Calu3 (cell line): ENCODE measurements at regions not wholly inside any gene's neighbourhood (a gene's known extent, or its start where the extent isn't known, plus 50 kb on each side); places are given as distances from the start of the nearest gene placed in this dataset.

Source experiments
- BruUV-seq: library from RNA; stranded (reverse); fragments of 400-500 nt; replicated peaks from 2 replicates; lab custom pipeline; 2021; lab: Mats Ljungman, UMichigan
- CTCF ChIA-PET: fragments of 300-600 bp; sonication (Branson Sonifier 250); formaldehyde crosslinking; loops from one replicate; lab custom pipeline; 2022; ENCODE audit warnings: antibody characterized with exemption; lab: Charles Lee
- DNase-seq: peaks from one replicate; pipeline ENCODE4 v3.0.0; 2022
- H3K27ac Mint-ChIP-seq: one replicate; pipeline ENCODE4 v1.8.0; 2022; ENCODE audit warnings: mixed read lengths; ENCODE audit not compliant: unreplicated experiment
- H3K27me3 Mint-ChIP-seq: one replicate; pipeline ENCODE4 v1.8.0; 2022; ENCODE audit warnings: mixed read lengths; ENCODE audit not compliant: unreplicated experiment
- H3K36me3 Mint-ChIP-seq: one replicate; pipeline ENCODE4 v1.8.0; 2022; ENCODE audit warnings: mild to moderate bottlenecking, moderate library complexity, mixed read lengths; ENCODE audit not compliant: insufficient read depth, unreplicated experiment
- H3K4me1 Mint-ChIP-seq: one replicate; pipeline ENCODE4 v1.8.0; 2022; ENCODE audit warnings: mild to moderate bottlenecking, low read depth, mixed read lengths; ENCODE audit not compliant: unreplicated experiment
- H3K4me3 Mint-ChIP-seq: one replicate; pipeline ENCODE4 v1.8.0; 2022; ENCODE audit warnings: mild to moderate bottlenecking, low read depth, moderate library complexity, mixed read lengths; ENCODE audit not compliant: unreplicated experiment
- H3K9me3 Mint-ChIP-seq: one replicate; pipeline ENCODE4 v1.8.0; 2022; ENCODE audit warnings: low read depth, mixed read lengths; ENCODE audit not compliant: unreplicated experiment
- CTCF ChIP-seq: fragments of 200-600 bp; IDR thresholded peaks from one replicate; pipeline ENCODE4 v1.8.0; 2022; ENCODE audit warnings: antibody characterized with exemption; ENCODE audit not compliant: unreplicated experiment
- intact Hi-C: fragments of 100-400 bp; cut with micrococcal nuclease; formaldehyde crosslinking; loops from one replicate; pipeline ENCODE4 v1.10.0; 2022; ENCODE audit not compliant: unreplicated experiment

GRCh38 chr15:100740138-100740537 is 137.7 kb downstream of the ASB7 start:
- Mint-ChIP-seq H3K4me1 (no peaks in the 10 kb centered on the region), H3K27ac (no peak overlapping the region), H3K9me3 (no peaks in the 10 kb centered on the region), H3K36me3 (no peaks in the 10 kb centered on the region), H3K27me3 (no peaks in the 10 kb centered on the region), H3K4me3 (no peak overlapping the region)
- intact Hi-C loops, result no loop called here
- no peak for TF ChIP-seq CTCF
- CTCF ChIA-PET, result interaction anchor here (0.6 to 1.0 kb wide), 4 partner anchors 93 to 1174 kb away, joined by 3 read pairs; no protein-coding TSS in a partner anchor
- BruUV-seq, result no TSS peak
- DNase-seq, result no peak

- CTCF ChIA-PET, result no interaction called here
- H3K4me3 Mint-ChIP-seq, result no peak overlapping the region
- BruUV-seq, result no TSS peak
- H3K36me3 Mint-ChIP-seq, result no peaks in the 10 kb centered on the region
- no peaks in the 10 kb centered on the region for H3K4me1 Mint-ChIP-seq
- intact Hi-C loops, result no loop called here
- no peaks in the 10 kb centered on the region for H3K9me3 Mint-ChIP-seq
- no peak for DNase-seq
- no peak overlapping the region for H3K27ac Mint-ChIP-seq
- TF ChIP-seq CTCF, result no peak
- no peaks in the 10 kb centered on the region for H3K27me3 Mint-ChIP-seq
These were observed 128.0 kb upstream of the ALDH1A3 start for GRCh38 chr15:100751585-100751984.

- Mint-ChIP-seq H3K27ac (no peak overlapping the region), H3K4me3 (no peak overlapping the region), H3K36me3 (no peaks in the 10 kb centered on the region), H3K4me1 (peaks cover 8% of the 10 kb centered on the region), H3K9me3 (no peaks in the 10 kb centered on the region), H3K27me3 (no peaks in the 10 kb centered on the region)
- intact Hi-C loops, result no loop called here
- TF ChIP-seq CTCF, result no peak
- DNase-seq, result no peak
- CTCF ChIA-PET, result no interaction called here
- no TSS peak for BruUV-seq
These were observed 126.1 kb upstream of the ALDH1A3 start for GRCh38 chr15:100753503-100753902.

- Mint-ChIP-seq H3K9me3 (no peaks in the 10 kb centered on the region), H3K4me3 (no peak overlapping the region), H3K36me3 (no peaks in the 10 kb centered on the region), H3K27ac (no peak overlapping the region), H3K4me1 (peaks cover 43% of the 10 kb centered on the region), H3K27me3 (no peaks in the 10 kb centered on the region)
- intact Hi-C loops, result no loop called here
- CTCF ChIA-PET, result no interaction called here
- TF ChIP-seq CTCF, result no peak
- BruUV-seq, result no TSS peak
- no peak for DNase-seq
These were observed 122.0 kb upstream of the ALDH1A3 start for GRCh38 chr15:100757661-100758060.
